ENCODE measurements at regions not wholly inside any gene's neighbourhood (a gene's known extent, or its start where the extent isn't known, plus 50 kb on each side); places are given as distances from the start of the nearest gene placed in this dataset.
A peak's percentile ranks its signal among the peaks of the same experiment; 100 is the strongest.

DNA sequence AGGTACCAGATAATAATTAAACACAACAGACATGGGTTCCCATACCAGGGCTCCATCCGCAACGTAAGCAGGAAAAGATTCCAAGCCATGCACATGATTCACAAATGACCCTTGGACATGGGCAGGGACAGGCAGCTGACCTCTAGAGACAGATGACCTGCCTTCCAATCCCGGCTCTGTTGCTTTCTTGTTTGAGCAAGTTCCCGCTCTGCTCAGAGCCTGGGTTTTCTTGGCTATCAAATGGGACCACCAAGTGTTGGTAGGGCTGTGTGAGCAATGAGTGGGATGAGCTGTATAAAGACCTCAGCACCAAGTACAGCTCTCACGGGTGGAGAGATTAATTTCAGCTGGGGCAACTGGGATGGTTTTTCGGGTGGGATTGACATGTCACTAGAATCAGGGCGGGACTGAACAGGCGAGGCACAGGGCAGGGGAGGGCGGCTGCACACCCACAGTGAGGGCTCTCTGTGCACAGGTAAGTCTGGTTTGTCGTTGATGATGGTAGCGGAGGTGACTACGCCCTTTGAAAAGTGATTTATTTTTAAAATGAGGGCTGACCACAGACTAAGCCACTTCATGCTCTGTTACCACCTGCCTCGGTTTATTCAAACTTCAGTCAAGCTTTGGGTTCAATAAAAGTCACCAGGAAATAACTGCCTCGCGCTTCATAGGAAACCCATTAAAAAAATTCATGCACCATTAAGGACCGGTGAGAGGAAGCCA lies 57.5 kb upstream of the IFFO2 start:
- H3K9me3 ChIP-seq = no peaks in the 10 kb centered on the region
- POLR2A ChIA-PET = interaction anchor here (0.5 kb wide), 1 partner anchor 37 kb away, joined by 3 read pairs; no protein-coding TSS in a partner anchor
- no peaks in the 10 kb centered on the region for H3K79me2 ChIP-seq (ENCODE audit: insufficient read depth)
- H2AFZ ChIP-seq (ENCODE audit: low read depth) = no peak overlapping the region
- H3K4me1 ChIP-seq (ENCODE audit: control insufficient read depth in 1 of 2, insufficient read depth in 2 of 2, low read depth in 1 of 2, low read length in 1 of 2) = peaks cover 27% of the 10 kb centered on the region in 2 experiments; a peak in 3 of 4 replicates
- no peaks in the 10 kb centered on the region for H3K9me2 ChIP-seq
- no peaks in the 10 kb centered on the region for H3K27me3 ChIP-seq (ENCODE audit: insufficient read depth)
- H3K27ac ChIP-seq (ENCODE audit: low read depth in 2 of 2, low read length in 1 of 2) = no peak overlapping the region
- peaks cover 19% of the 10 kb centered on the region for H3F3A ChIP-seq (replicated peaks; ENCODE audit: insufficient read depth)
- CTCF ChIA-PET = no interaction called here
- H3K36me3 ChIP-seq (replicated peaks in 1 of 2; ENCODE audit: control insufficient read depth in 1 of 2, insufficient read depth in 2 of 2, low read length in 1 of 2) = no peaks in the 10 kb centered on the region
- no peak overlapping the region for H3K4me3 ChIP-seq (ENCODE audit: low read depth in 2 of 2, low read length in 1 of 2)
- WGBS (ENCODE audit: low lambda C conversion rate) = 91% methylated on average over 16 of the region's 16 CpGs
- H3K9ac ChIP-seq = no peak overlapping the region
- TF ChIP-seq NRF1 (IDR thresholded peaks at IDR 0.05; ENCODE audit: low read depth, low read length) (no peak), RAD21 (IDR thresholded peaks at IDR 0.05; ENCODE audit: low read length) (no peak), FOXM1 (IDR thresholded peaks at IDR 0.05; ENCODE audit: low read depth) (no peak), CHD2 (IDR thresholded peaks at IDR 0.05; ENCODE audit: low read length, partially characterized antibody) (no peak), YY1 (IDR thresholded peaks at IDR 0.05; ENCODE audit: low read depth) (no peak), RFX5 (IDR thresholded peaks at IDR 0.05; ENCODE audit: low read length) (no peak), SMC3 (IDR thresholded peaks at IDR 0.05; ENCODE audit: low read depth, low read length) (no peak), MXI1 (IDR thresholded peaks at IDR 0.05; ENCODE audit: low read depth, low read length) (no peak), NFIC (IDR thresholded peaks at IDR 0.05; ENCODE audit: borderline replicate concordance) (no peak)
- TF ChIP-seq, protein P1, sequence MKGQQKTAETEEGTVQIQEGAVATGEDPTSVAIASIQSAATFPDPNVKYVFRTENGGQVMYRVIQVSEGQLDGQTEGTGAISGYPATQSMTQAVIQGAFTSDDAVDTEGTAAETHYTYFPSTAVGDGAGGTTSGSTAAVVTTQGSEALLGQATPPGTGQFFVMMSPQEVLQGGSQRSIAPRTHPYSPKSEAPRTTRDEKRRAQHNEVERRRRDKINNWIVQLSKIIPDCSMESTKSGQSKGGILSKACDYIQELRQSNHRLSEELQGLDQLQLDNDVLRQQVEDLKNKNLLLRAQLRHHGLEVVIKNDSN (IDR thresholded peaks at IDR 0.05; ENCODE audit: borderline replicate concordance, low read depth) = no peak
- TF ChIP-seq, protein P2, sequence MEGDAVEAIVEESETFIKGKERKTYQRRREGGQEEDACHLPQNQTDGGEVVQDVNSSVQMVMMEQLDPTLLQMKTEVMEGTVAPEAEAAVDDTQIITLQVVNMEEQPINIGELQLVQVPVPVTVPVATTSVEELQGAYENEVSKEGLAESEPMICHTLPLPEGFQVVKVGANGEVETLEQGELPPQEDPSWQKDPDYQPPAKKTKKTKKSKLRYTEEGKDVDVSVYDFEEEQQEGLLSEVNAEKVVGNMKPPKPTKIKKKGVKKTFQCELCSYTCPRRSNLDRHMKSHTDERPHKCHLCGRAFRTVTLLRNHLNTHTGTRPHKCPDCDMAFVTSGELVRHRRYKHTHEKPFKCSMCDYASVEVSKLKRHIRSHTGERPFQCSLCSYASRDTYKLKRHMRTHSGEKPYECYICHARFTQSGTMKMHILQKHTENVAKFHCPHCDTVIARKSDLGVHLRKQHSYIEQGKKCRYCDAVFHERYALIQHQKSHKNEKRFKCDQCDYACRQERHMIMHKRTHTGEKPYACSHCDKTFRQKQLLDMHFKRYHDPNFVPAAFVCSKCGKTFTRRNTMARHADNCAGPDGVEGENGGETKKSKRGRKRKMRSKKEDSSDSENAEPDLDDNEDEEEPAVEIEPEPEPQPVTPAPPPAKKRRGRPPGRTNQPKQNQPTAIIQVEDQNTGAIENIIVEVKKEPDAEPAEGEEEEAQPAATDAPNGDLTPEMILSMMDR (IDR thresholded peaks at IDR 0.05) = no peak
- TF ChIP-seq, protein P3, sequence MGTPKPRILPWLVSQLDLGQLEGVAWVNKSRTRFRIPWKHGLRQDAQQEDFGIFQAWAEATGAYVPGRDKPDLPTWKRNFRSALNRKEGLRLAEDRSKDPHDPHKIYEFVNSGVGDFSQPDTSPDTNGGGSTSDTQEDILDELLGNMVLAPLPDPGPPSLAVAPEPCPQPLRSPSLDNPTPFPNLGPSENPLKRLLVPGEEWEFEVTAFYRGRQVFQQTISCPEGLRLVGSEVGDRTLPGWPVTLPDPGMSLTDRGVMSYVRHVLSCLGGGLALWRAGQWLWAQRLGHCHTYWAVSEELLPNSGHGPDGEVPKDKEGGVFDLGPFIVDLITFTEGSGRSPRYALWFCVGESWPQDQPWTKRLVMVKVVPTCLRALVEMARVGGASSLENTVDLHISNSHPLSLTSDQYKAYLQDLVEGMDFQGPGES (IDR thresholded peaks at IDR 0.05; ENCODE audit: low read depth, low read length) = no peak
- H3K4me2 ChIP-seq = no peak overlapping the region
- H4K20me1 ChIP-seq (ENCODE audit: insufficient read depth) = no peaks in the 10 kb centered on the region
- DNase-seq = no peak

DNA sequence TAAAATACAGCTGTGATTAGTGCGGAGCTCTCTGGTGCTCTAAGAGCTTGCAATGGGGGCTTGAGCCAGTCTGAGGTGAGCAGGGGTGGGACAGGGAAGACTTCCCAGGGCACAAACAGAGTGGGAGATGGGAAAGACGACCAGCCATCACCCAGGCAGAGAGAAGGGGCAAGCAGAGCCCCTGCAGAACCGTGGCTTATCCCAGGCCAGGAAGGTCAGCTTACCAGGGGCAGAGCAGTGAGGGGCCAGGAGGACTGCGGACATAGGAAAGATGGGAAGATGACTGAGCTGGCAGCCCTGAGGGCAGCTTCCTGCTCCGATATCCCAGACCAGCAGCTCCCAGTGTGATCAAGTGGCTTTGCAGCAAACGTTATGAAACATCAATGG lies 55.4 kb upstream of the IFFO2 start:
- H3K9me3 ChIP-seq = no peaks in the 10 kb centered on the region
- 56% methylated on average over 6 of the region's 6 CpGs for WGBS (ENCODE audit: low lambda C conversion rate)
- no peaks in the 10 kb centered on the region for H3K79me2 ChIP-seq (ENCODE audit: insufficient read depth)
- DNase-seq = no peak
- H3K9me2 ChIP-seq = no peaks in the 10 kb centered on the region
- peaks cover 27 to 41% of the 10 kb centered on the region in 2 experiments; a peak in 3 of 4 replicates for H3K4me1 ChIP-seq (ENCODE audit: control insufficient read depth in 1 of 2, insufficient read depth in 2 of 2, low read depth in 1 of 2, low read length in 1 of 2)
- H3F3A ChIP-seq (replicated peaks; ENCODE audit: insufficient read depth) = peaks cover 19% of the 10 kb centered on the region
- H3K9ac ChIP-seq = no peak overlapping the region
- peak overlapping the region; percentile 48 to 82 for H3K27ac ChIP-seq (ENCODE audit: low read depth in 2 of 2, low read length in 1 of 2)
- H3K4me3 ChIP-seq (ENCODE audit: low read depth in 2 of 2, low read length in 1 of 2) = no peak overlapping the region
- POLR2A ChIA-PET = no interaction called here
- H3K4me2 ChIP-seq = peak overlapping the region; percentile 43; the same call in 1 of the 2 replicates
- CTCF ChIA-PET = interaction anchor here (1.2 to 1.4 kb wide), 3 partner anchors 22 to 99 kb away, joined by 4 read pairs; no protein-coding TSS in a partner anchor
- H2AFZ ChIP-seq (ENCODE audit: low read depth) = no peak overlapping the region
- H4K20me1 ChIP-seq (ENCODE audit: insufficient read depth) = no peaks in the 10 kb centered on the region
- H3K36me3 ChIP-seq (replicated peaks in 1 of 2; ENCODE audit: control insufficient read depth in 1 of 2, insufficient read depth in 2 of 2, low read length in 1 of 2) = no peaks in the 10 kb centered on the region
- no peaks in the 10 kb centered on the region for H3K27me3 ChIP-seq (ENCODE audit: insufficient read depth)
- no peak for TF ChIP-seq ELF1 (IDR thresholded peaks at IDR 0.05)
- TF ChIP-seq FOSL2 (IDR thresholded peaks at IDR 0.05; ENCODE audit: borderline replicate concordance, low read depth) = no peak
- no peak for TF ChIP-seq RXRA (IDR thresholded peaks at IDR 0.05; ENCODE audit: borderline replicate concordance, low read depth)
- TF ChIP-seq, protein P3 (IDR thresholded peaks at IDR 0.05; ENCODE audit: low read depth, low read length) = no peak
- TF ChIP-seq, protein P4, sequence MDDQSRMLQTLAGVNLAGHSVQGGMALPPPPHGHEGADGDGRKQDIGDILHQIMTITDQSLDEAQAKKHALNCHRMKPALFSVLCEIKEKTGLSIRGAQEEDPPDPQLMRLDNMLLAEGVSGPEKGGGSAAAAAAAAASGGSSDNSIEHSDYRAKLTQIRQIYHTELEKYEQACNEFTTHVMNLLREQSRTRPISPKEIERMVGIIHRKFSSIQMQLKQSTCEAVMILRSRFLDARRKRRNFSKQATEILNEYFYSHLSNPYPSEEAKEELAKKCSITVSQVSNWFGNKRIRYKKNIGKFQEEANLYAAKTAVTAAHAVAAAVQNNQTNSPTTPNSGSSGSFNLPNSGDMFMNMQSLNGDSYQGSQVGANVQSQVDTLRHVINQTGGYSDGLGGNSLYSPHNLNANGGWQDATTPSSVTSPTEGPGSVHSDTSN (IDR thresholded peaks at IDR 0.05) = no peak
- TF ChIP-seq, protein P5, sequence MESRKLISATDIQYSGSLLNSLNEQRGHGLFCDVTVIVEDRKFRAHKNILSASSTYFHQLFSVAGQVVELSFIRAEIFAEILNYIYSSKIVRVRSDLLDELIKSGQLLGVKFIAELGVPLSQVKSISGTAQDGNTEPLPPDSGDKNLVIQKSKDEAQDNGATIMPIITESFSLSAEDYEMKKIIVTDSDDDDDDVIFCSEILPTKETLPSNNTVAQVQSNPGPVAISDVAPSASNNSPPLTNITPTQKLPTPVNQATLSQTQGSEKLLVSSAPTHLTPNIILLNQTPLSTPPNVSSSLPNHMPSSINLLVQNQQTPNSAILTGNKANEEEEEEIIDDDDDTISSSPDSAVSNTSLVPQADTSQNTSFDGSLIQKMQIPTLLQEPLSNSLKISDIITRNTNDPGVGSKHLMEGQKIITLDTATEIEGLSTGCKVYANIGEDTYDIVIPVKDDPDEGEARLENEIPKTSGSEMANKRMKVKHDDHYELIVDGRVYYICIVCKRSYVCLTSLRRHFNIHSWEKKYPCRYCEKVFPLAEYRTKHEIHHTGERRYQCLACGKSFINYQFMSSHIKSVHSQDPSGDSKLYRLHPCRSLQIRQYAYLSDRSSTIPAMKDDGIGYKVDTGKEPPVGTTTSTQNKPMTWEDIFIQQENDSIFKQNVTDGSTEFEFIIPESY (IDR thresholded peaks at IDR 0.05; ENCODE audit: borderline replicate concordance, low read depth) = no peak
- no peak for TF ChIP-seq SMC3 (IDR thresholded peaks at IDR 0.05; ENCODE audit: low read depth, low read length)
- TF ChIP-seq EZH2phosphoT487 (IDR thresholded peaks at IDR 0.05; ENCODE audit: borderline replicate concordance, low read depth) = no peak
- TF ChIP-seq MEF2A (IDR thresholded peaks at IDR 0.05; ENCODE audit: borderline replicate concordance, low read depth) = no peak
